Midbrain (tissue), 1 donor: ENCODE measurements at regions not wholly inside any gene's neighbourhood (a gene's known extent, or its start where the extent isn't known, plus 50 kb on each side); places are given as distances from the start of the nearest gene placed in this dataset.

Source experiments
- DNase-seq: peaks from one replicate; lab custom pipeline; 2025; lab: John Stamatoyannopoulos, UW

GRCh38 chr6:19037607-19038006 lies 650.5 kb downstream of the RNF144B start:
- no peak for DNase-seq

- no peak for DNase-seq
Measured at GRCh38 chr6:19039287-19039686, 652.1 kb downstream of the RNF144B start.

DNA sequence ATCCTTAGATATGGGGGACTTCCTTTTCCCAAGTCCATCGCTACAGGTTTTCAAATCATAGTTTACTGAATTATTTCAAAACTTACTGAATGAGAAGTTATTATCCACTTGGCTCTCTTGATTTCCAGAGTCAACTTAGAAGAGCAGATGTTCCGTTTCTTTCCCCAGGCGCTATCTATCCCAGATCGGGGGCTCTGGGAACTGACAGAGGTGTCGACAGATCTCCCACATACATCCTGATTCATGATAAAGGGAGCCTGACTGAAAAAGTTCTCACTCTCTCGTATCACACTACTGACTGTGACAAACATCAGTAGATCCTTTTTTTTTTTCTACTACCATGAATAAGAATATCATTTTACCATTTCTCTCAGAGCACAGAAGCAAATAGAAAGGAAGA lies 654.8 kb downstream of the RNF144B start:
- no peak for DNase-seq

DNA sequence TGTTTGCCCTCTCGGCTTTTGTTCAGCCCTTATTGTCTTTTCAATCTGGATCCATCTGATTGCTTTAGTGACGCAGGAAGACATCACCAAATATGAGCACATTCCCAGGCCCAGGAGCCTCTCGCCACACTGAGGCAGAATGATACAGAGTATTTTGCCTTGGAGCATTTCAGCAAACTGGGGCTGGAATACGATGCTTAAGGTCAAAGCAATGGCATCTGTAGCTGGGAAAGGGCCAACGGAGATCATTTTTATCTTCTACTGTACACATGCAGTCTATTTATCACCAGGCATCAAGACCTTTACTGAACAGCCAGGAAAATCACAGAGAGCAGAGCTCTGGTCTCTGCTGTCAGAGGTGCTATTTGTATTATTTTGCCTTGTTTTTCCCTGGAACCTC lies 655.3 kb downstream of the RNF144B start:
- no peak for DNase-seq

DNA sequence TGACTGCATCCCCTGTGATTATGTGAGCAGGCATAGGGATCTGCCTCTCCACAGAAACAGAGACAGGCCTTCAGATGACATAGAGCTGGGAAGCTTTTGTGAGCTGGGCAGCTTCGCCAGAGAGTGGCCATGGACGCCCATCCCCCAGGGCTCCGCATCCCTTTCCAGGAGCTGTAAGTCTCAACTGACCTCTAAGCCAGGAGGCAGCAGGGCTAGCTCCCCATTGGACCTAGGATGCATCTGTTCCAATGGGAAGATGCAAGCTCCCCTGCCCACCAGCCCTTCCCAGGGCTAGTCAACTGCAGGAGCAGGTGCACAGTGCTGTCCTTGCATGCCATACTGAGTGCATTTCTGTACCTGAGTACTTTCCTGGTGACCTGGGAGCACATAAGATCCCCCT lies 663.6 kb downstream of the RNF144B start:
- DNase-seq: no peak

DNA sequence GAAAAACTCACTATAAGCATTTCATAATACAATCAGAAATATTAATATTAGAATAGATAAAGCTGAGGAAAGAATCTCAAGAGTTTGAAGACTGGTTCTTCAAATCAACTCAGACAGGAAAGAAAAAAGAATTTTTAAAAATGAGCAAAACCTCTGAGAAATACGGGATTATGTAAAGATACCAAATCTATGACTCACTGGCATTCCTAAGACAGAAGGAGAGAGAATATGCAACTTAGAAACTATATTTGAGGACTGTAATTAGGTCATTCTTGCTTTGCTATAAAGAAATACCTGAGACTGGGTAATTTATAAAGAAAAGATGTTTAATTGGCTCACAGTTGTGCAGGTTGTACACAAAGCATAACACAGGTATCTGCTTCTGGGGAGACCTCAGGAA lies 665.1 kb downstream of the RNF144B start:
- DNase-seq: no peak

GRCh38 chr6:19059102-19059501 lies 672.0 kb downstream of the RNF144B start:
- no peak for DNase-seq

DNA sequence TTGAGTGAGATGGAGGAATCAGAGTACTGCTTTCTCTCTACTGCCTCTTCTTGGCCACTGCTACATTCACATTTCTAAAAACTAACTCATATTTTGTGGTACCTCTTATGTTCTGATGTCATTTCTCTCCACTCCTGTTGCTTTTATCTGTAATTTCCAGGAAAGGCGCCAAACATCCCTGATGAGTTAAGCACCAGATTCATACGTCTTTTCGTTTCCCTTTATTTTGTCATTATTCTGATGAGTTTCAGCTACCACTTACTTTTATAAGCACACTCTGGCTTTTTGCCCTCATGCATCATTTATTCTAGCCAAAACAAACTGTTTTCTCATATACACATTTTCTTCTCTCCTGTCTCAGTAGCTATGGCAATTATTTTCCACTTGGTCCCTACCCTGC lies 680.0 kb downstream of the RNF144B start:
- no peak for DNase-seq

- no peak for DNase-seq
Measured at GRCh38 chr6:19070520-19070919, 683.4 kb downstream of the RNF144B start.

DNA sequence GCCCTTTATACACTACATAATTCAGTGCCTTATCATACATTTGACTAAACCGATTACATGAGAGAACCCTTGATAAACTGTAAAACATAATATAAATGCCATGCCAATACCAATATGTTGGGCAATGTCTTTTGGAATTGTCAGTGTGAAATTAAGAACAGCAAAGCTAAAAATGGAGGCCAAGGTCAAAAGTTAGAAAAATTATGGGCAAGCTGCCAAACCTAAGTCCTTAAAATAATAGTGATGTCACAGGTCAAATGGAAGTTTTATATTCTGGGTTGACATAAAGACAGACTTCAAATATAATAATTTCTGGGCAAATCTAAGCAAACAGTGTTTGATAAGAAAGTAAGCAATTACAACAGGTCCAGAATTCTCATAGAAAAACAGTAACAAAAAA lies 696.7 kb downstream of the RNF144B start:
- DNase-seq: no peak

GRCh38 chr6:19086480-19086879 lies 699.3 kb downstream of the RNF144B start:
- no peak for DNase-seq

DNA sequence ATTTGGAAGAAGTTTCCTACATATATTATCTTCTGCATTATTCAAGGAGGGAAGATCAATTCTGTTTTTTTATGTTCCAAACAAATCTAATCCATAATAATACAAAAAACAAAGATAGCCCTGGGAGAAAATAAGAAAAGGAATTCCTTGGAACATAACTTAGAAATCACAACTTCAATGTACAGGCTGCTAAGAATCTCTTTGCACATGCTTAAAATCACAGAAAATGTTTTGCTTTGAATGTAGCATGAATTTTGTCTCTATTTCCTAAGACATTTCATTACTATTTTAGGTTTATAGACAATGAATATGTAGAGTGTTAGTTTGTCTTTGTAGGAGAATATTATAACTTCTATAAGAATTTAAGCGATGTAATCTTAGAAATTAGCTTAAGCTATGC lies 700.1 kb downstream of the RNF144B start:
- no peak for DNase-seq

GRCh38 chr6:19087897-19088296 lies 700.7 kb downstream of the RNF144B start:
- DNase-seq: no peak

DNA sequence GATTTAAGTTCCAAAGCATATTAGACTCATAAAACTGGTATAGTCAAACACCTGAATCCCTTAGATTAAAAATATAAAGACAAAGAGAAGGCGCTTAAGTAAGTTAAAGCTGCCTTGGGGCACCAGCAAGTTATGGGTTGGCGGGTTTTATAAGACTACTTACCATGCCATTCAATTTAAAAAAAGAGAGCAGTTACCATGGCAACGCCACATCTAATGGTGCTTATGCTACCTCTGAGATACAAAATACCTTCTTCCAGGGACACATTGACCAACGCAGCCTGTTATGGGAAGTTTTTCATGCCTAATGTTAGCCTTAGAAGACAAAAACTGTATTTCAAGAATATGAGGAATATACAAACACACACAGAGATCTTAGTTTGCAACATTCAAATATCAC lies 713.6 kb downstream of the RNF144B start:
- DNase-seq: no peak

GRCh38 chr6:19102936-19103335 lies 715.8 kb downstream of the RNF144B start:
- no peak for DNase-seq

DNA sequence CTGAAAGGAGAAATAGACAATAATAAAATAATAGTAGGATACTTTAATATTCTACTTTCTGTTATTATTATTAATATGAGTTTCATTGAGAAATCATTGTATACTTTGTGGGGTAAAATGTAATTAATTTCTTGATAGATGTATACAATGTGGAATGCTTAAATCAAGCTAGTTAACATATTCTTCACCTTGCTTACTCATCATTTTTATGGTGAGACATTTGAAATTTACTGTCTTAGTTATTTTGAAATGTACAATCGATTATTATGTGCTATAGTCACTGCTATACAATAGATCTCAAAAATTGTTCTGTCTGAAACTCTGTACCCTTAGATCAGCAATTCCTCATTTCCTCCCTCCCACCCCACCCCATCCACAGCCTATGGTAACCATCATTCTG lies 720.3 kb downstream of the RNF144B start:
- no peak for DNase-seq

GRCh38 chr6:19121521-19121920 lies 715.6 kb upstream of the ID4 start:
- DNase-seq: no peak

- DNase-seq: no peak
Measured at GRCh38 chr6:19127081-19127480, 710.1 kb upstream of the ID4 start.

GRCh38 chr6:19128701-19129100 lies 708.5 kb upstream of the ID4 start:
- DNase-seq: no peak

GRCh38 chr6:19135706-19136105 lies 701.5 kb upstream of the ID4 start:
- no peak for DNase-seq

DNA sequence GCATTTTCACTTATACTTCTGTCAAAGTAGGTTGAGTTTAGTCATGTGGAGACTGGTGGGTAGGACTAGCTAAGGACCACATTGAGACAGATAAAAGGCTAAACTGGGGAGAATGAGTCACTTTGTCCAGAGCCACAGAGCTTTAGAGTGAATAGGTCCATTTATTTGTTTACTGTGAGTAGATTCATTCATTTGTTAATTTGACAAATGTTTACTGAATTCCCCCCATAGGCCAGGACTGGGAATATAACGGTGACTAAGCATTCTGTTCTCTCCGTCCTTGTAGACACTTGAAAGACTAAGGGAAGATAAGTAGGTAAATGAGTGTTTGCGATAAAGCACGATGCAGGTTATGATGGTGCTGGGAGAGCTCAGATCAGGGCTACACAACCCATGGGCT lies 699.7 kb upstream of the ID4 start:
- DNase-seq: no peak

DNA sequence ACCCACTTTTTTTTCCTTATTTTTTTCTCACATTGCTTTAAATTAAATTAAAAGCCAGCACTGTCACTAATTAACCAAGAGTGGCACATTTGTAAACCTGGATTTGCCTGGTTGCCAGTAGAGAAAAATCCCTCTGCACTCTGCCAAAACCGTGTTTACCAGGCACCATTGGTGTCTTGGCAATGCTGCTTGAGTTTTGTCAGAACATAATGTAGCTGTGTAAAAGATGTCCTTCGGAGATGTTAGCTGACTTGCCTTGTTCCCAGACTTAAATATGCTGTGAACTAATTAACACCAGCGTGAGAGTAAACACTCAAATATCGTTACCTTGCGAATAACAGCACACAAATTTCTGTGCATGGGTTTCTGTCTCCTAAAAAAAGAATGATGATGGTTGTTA lies 694.9 kb upstream of the ID4 start:
- no peak for DNase-seq

DNA sequence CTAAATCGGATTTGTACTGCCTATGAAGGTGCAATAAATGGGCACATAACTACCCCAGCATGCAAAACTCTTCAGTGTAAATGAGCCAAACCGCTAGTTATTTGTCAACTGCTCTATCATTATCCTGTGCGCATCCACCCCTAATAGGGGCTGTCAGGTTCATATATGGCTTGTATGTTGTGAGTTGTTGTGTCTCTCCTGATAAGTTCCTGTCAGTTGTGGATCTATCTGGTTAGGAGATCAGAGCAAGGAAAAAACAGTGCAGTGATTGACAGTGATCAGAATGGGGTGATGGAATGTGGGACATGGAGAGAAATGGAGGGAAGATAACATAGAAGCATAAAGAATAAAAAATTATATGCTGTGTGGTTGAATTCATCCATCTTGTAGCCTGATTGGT lies 686.9 kb upstream of the ID4 start:
- no peak for DNase-seq

- DNase-seq: no peak
Measured at GRCh38 chr6:19153270-19153980, 683.7 kb upstream of the ID4 start.

DNA sequence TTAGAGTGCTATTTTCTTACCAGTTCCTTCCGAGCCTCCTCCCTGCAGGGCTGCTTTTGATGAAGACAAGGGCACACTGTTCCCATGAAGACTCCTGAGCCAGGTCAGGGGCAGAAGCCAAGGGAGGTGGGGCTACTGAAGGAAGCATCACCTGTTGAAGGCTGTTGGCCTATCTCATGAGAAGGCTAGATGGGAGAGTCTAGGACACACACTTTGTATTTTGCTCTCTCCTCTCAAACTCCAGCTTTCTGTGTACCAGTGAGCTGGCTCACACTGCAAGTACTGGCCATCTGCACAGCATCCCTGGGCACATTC lies 683.2 kb upstream of the ID4 start:
- DNase-seq: no peak
